SK-N-SH (cell line): ENCODE measurements at regions not wholly inside any gene's neighbourhood (a gene's known extent, or its start where the extent isn't known, plus 50 kb on each side); places are given as distances from the start of the nearest gene placed in this dataset.

Source experiments
- CTCF ChIA-PET: fragments of 300-600, 350-600 bp; formaldehyde crosslinking; extraction: SDS; loops from one replicate; lab custom pipeline; 2021; lab: Yijun Ruan, JAX
- POLR2A ChIA-PET: fragments of 350-600 bp; sonication (Branson Sonifier 250); formaldehyde crosslinking; extraction: SDS; loops from one replicate; lab custom pipeline; 2020; ENCODE audit warnings: antibody characterized with exemption, inconsistent platforms; lab: Yijun Ruan, JAX
- DNase-seq: peaks from one replicate; pipeline ENCODE4 v3.0.0; 2012
- H2AFZ ChIP-seq: fragments of 200-600 bp; sonication (generic); 2 replicates; pipeline ENCODE4 v1.8.1; 2016; ENCODE audit warnings: antibody characterized with exemption, mild to moderate bottlenecking, low read depth
- H3F3A ChIP-seq: fragments of 200-600 bp; sonication (generic); replicated peaks from 2 replicates; pipeline ENCODE3; 2016; ENCODE audit warnings: antibody characterized with exemption, mild to moderate bottlenecking; ENCODE audit not compliant: insufficient read depth
- H3K27ac ChIP-seq, 2 experiments: fragments of 200-500 bp in 1 of 2; fragments of 200-600 bp in 1 of 2; sonication (Bioruptor generic) in 1 of 2; sonication (generic), shearing (Covaris generic) in 1 of 2; 2 replicates each; pipeline versions ENCODE4 v1.5.1 to v1.6.1; 2014 to 2016; ENCODE audit warnings: low read depth in 2 of 2, inconsistent platforms in 1 of 2, low read length in 1 of 2, mild to moderate bottlenecking in 1 of 2, mixed read lengths in 1 of 2
- H3K27me3 ChIP-seq: fragments of 200-600 bp; sonication (generic), shearing (Covaris generic); 2 replicates; pipeline ENCODE4 v1.6.1; 2016; ENCODE audit warnings: mixed run types; ENCODE audit not compliant: insufficient read depth
- H3K36me3 ChIP-seq, 2 experiments: fragments of 200-500 bp in 1 of 2; fragments of 200-600 bp in 1 of 2; sonication (Bioruptor generic) in 1 of 2; sonication (generic) in 1 of 2; replicated peaks in 1 of 2; 2 replicates each; pipeline versions ENCODE3 to v1.5.1; 2014 to 2016; ENCODE audit warnings: low read length in 1 of 2, mild to moderate bottlenecking in 1 of 2; ENCODE audit not compliant: insufficient read depth in 2 of 2, control insufficient read depth in 1 of 2
- H3K4me1 ChIP-seq, 2 experiments: fragments of 200-500 bp in 1 of 2; fragments of 200-600 bp in 1 of 2; sonication (Bioruptor generic) in 1 of 2; sonication (generic), shearing (Covaris generic) in 1 of 2; 2 replicates each; pipeline versions ENCODE4 v1.5.1 to v1.6.1; 2014 to 2016; ENCODE audit warnings: low read depth in 1 of 2, low read length in 1 of 2, mixed run types in 1 of 2; ENCODE audit not compliant: insufficient read depth in 2 of 2, control insufficient read depth in 1 of 2
- H3K4me2 ChIP-seq: fragments of 200-600 bp; sonication (generic), shearing (Covaris generic); 2 replicates; pipeline ENCODE4 v1.6.1; 2017; ENCODE audit warnings: mixed run types
- H3K4me3 ChIP-seq, 2 experiments: fragments of 200-500 bp in 1 of 2; fragments of 200-600 bp in 1 of 2; sonication (Bioruptor generic) in 1 of 2; sonication (generic), shearing (Covaris generic) in 1 of 2; 2 replicates each; pipeline versions ENCODE4 v1.5.1 to v1.8.1; 2014 to 2016; ENCODE audit warnings: low read depth in 2 of 2, inconsistent platforms in 1 of 2, low read length in 1 of 2, mild to moderate bottlenecking in 1 of 2, mixed read lengths in 1 of 2, moderate library complexity in 1 of 2
- H3K79me2 ChIP-seq: fragments of 200-600 bp; sonication (generic); 2 replicates; pipeline ENCODE4 v1.8.1; 2017; ENCODE audit warnings: mild to moderate bottlenecking; ENCODE audit not compliant: insufficient read depth
- H3K9ac ChIP-seq: fragments of 200-600 bp; sonication (generic); 2 replicates; pipeline ENCODE4 v1.6.1; 2017; ENCODE audit warnings: mixed run types
- H3K9me2 ChIP-seq: fragments of 200-600 bp; sonication (generic); 2 replicates; pipeline ENCODE4 v1.6.1; 2017; ENCODE audit warnings: mixed run types
- H3K9me3 ChIP-seq: fragments of 200-600 bp; sonication (generic); 2 replicates; pipeline ENCODE4 v1.6.1; 2017; ENCODE audit warnings: mixed run types, mild to moderate bottlenecking, moderate library complexity
- H4K20me1 ChIP-seq: fragments of 200-600 bp; sonication (generic); 2 replicates; pipeline ENCODE4 v1.6.1; 2017; ENCODE audit warnings: mild to moderate bottlenecking, mixed run types; ENCODE audit not compliant: insufficient read depth
- ELF1 ChIP-seq: IDR thresholded peaks from 2 replicates; pipeline ENCODE4 v1.4.0; 2012
- EP300 ChIP-seq, 2 experiments: IDR thresholded peaks; 2 replicates each; pipeline versions ENCODE4 v1.4.0 to v1.6.1; 2012; ENCODE audit warnings: borderline replicate concordance in 1 of 2, low read depth in 1 of 2, low read length in 1 of 2
- EZH2phosphoT487 ChIP-seq: fragments of 200-600 bp; sonication (generic); IDR thresholded peaks from 2 replicates; pipeline ENCODE4 v1.6.1; 2017; ENCODE audit warnings: low read depth, mixed run types, mild to moderate bottlenecking, antibody characterized with exemption, moderate library complexity, borderline replicate concordance
- FOSL2 ChIP-seq: IDR thresholded peaks from 2 replicates; pipeline ENCODE4 v1.4.0; 2012; ENCODE audit warnings: low read depth, mild to moderate bottlenecking, moderate library complexity, borderline replicate concordance
- FOXJ3 ChIP-seq: sonication (generic); formaldehyde crosslinking; IDR thresholded peaks from 2 replicates; pipeline ENCODE4 v1.5.1; 2020; ENCODE audit warnings: mild to moderate bottlenecking, missing genetic modification reagents
- GABPA ChIP-seq: IDR thresholded peaks from 2 replicates; pipeline ENCODE4 v1.4.0; 2012; ENCODE audit warnings: low read depth, mild to moderate bottlenecking
- IRF3 ChIP-seq: fragments of 150-350 bp; IDR thresholded peaks from 2 replicates; pipeline ENCODE4 v1.6.1; 2016; ENCODE audit warnings: mild to moderate bottlenecking, low read depth, low read length
- JUND ChIP-seq: IDR thresholded peaks from 2 replicates; pipeline ENCODE4 v1.4.0; 2012
- NFIC ChIP-seq: IDR thresholded peaks from 2 replicates; pipeline ENCODE4 v1.4.0; 2012; ENCODE audit warnings: borderline replicate concordance
- RAD21 ChIP-seq: IDR thresholded peaks from 2 replicates; pipeline ENCODE4 v1.6.1; 2012; ENCODE audit warnings: mild to moderate bottlenecking, low read length
- RCOR1 ChIP-seq: fragments of 150-350 bp; IDR thresholded peaks from 2 replicates; pipeline ENCODE4 v1.6.1; 2017; ENCODE audit warnings: antibody characterized with exemption, low read length
- REST ChIP-seq: IDR thresholded peaks from 2 replicates; pipeline ENCODE4 v1.6.1; 2012; ENCODE audit warnings: mild to moderate bottlenecking, low read depth, low read length, moderate library complexity
- RFX5 ChIP-seq: IDR thresholded peaks from 2 replicates; pipeline ENCODE4 v1.6.1; 2012; ENCODE audit warnings: mild to moderate bottlenecking, improper control_type of control experiment, low read length
- SIN3A ChIP-seq: IDR thresholded peaks from 2 replicates; pipeline ENCODE4 v1.6.1; 2012; ENCODE audit warnings: low read depth, mild to moderate bottlenecking, low read length, moderate library complexity, borderline replicate concordance
- SMC3 ChIP-seq: IDR thresholded peaks from 2 replicates; pipeline ENCODE4 v1.6.1; 2012; ENCODE audit warnings: low read depth, low read length, improper control_type of control experiment
- TCF12 ChIP-seq: IDR thresholded peaks from 2 replicates; pipeline ENCODE4 v1.4.0; 2012
- TEAD4 ChIP-seq: IDR thresholded peaks from 2 replicates; pipeline ENCODE4 v1.4.0; 2012; ENCODE audit warnings: mild to moderate bottlenecking, borderline replicate concordance; ENCODE audit not compliant: insufficient read depth
- ZBTB33 ChIP-seq: IDR thresholded peaks from 2 replicates; pipeline ENCODE4 v1.4.0; 2012; ENCODE audit warnings: low read depth, borderline replicate concordance
- WGBS: methylation state at CpG from one replicate; pipeline ENCODE4 v1.1.6; 2017; ENCODE audit warnings: low lambda C conversion rate; 5-methylcytosine and 5-hydroxymethylcytosine counted together
- TF ChIP-seq, protein P1 (sequence below): IDR thresholded peaks from 2 replicates; pipeline ENCODE4 v1.4.0; 2012; ENCODE audit warnings: low read depth, borderline replicate concordance
- TF ChIP-seq, protein P2 (sequence below): fragments of 200-600 bp; sonication (generic); IDR thresholded peaks from 2 replicates; pipeline ENCODE4 v1.6.1; 2017; ENCODE audit warnings: antibody characterized with exemption, mild to moderate bottlenecking, moderate library complexity
- TF ChIP-seq, protein P3 (sequence below): IDR thresholded peaks from 2 replicates; pipeline ENCODE4; 2012

GRCh38 chr1:79683420-79683819 is 676.9 kb upstream of the ADGRL4 start (continued):
- TF ChIP-seq, protein P1, sequence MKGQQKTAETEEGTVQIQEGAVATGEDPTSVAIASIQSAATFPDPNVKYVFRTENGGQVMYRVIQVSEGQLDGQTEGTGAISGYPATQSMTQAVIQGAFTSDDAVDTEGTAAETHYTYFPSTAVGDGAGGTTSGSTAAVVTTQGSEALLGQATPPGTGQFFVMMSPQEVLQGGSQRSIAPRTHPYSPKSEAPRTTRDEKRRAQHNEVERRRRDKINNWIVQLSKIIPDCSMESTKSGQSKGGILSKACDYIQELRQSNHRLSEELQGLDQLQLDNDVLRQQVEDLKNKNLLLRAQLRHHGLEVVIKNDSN: no peak
- TF ChIP-seq FOXJ3: no peak

GRCh38 chr1:79682478-79682877 is 675.9 kb upstream of the ADGRL4 start:
- Histone ChIP-seq H3F3A (no peaks in the 10 kb centered on the region), H4K20me1 (no peaks in the 10 kb centered on the region), H3K9me2 (no peaks in the 10 kb centered on the region), H3K36me3 (no peaks in the 10 kb centered on the region), H3K4me3 (no peak overlapping the region), H3K4me1 (no peaks in the 10 kb centered on the region), H3K27me3 (no peaks in the 10 kb centered on the region), H3K27ac (no peak overlapping the region)
- CTCF ChIA-PET: no interaction called here
- no peak for TF ChIP-seq SIN3A
- no peak for TF ChIP-seq NFIC
- no peak for TF ChIP-seq ZBTB33
- no peak for TF ChIP-seq IRF3
- no peak for TF ChIP-seq RAD21
- TF ChIP-seq JUND: no peak
- no peak for TF ChIP-seq RCOR1
- TF ChIP-seq, protein P2, sequence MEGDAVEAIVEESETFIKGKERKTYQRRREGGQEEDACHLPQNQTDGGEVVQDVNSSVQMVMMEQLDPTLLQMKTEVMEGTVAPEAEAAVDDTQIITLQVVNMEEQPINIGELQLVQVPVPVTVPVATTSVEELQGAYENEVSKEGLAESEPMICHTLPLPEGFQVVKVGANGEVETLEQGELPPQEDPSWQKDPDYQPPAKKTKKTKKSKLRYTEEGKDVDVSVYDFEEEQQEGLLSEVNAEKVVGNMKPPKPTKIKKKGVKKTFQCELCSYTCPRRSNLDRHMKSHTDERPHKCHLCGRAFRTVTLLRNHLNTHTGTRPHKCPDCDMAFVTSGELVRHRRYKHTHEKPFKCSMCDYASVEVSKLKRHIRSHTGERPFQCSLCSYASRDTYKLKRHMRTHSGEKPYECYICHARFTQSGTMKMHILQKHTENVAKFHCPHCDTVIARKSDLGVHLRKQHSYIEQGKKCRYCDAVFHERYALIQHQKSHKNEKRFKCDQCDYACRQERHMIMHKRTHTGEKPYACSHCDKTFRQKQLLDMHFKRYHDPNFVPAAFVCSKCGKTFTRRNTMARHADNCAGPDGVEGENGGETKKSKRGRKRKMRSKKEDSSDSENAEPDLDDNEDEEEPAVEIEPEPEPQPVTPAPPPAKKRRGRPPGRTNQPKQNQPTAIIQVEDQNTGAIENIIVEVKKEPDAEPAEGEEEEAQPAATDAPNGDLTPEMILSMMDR: no peak
- TF ChIP-seq TEAD4: no peak
- no peak for TF ChIP-seq GABPA
- TF ChIP-seq EP300 (IDR thresholded peaks at IDR 0.05; ENCODE audit: borderline replicate concordance in 1 of 2, low read depth in 1 of 2, low read length in 1 of 2): no peak
- no peak for TF ChIP-seq SMC3
- no peak for TF ChIP-seq ELF1
- TF ChIP-seq EZH2phosphoT487: no peak
- no peak for TF ChIP-seq RFX5
- no peak for TF ChIP-seq TCF12
- TF ChIP-seq, protein P3, sequence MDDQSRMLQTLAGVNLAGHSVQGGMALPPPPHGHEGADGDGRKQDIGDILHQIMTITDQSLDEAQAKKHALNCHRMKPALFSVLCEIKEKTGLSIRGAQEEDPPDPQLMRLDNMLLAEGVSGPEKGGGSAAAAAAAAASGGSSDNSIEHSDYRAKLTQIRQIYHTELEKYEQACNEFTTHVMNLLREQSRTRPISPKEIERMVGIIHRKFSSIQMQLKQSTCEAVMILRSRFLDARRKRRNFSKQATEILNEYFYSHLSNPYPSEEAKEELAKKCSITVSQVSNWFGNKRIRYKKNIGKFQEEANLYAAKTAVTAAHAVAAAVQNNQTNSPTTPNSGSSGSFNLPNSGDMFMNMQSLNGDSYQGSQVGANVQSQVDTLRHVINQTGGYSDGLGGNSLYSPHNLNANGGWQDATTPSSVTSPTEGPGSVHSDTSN: no peak
- no peak for TF ChIP-seq FOSL2
- TF ChIP-seq REST: no peak
- TF ChIP-seq, all 33 proteins: peak for 0
- DNase-seq: no peak
- POLR2A ChIA-PET: no interaction called here
- Histone ChIP-seq H2AFZ (no peak overlapping the region), H3K9me3 (0 out of 2 replicates have a peak, but pooled peaks cover 10% of the 10 kb centered on the region), H3K79me2 (no peaks in the 10 kb centered on the region), H3K4me2 (no peak overlapping the region), H3K9ac (no peak overlapping the region)
- 54% methylated on average over 1 of the region's 1 CpG for WGBS
